HG03159 (cell line): ENCODE measurements at regions not wholly inside any gene's neighbourhood (a gene's known extent, or its start where the extent isn't known, plus 50 kb on each side); places are given as distances from the start of the nearest gene placed in this dataset.
"Not testable (repeated sequence)": the region's sequence is repeated elsewhere in the genome, so short reads cannot be mapped to it uniquely, and the experiment has no call there.

Experiments
- ATAC-seq: cut with Tn5 transposase; IDR thresholded peaks from one replicate; pipeline ENCODE4 v1.9.1; 2021; ENCODE audit warnings: mild to moderate bottlenecking, moderate library complexity; ENCODE audit not compliant: unreplicated experiment

DNA sequence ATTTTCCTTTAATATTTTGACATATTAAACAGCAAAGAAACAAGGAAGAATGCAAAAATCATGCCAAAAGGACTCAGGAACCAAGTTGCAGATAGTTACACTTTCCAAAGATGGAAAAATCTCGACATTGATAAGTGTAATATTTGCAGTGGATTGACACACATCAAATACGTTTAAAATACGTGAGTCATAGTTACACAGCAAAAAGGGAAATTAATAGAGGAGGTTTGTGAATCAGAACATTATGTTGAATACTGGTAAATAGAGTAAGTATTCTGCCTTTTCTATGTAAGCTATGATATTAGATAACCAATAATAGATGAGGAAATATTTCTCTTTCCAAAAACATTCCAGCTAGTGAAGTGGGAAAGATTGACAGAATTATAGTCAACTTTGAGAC lies 1761.3 kb upstream of the IGFBP7 start:
- ATAC-seq = no peak

DNA sequence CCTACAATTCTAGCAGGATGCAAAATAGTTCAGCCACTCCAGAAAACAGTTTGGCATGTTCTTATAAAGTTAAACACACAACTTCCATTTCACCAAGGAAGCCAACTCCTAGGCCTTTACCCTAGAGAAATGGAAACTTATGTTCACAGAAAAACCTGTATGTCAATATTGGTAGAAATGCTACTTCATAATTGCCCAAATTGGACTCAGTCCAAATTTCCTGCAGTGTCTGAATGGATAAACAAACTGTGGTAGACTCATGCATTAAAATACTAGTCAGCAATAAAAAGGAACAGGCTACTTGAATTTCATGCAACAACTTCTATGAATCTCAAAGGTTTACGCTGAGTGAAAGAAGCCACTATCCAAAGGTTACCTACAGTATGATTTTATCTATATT lies 1738.8 kb upstream of the IGFBP7 start:
- no peak for ATAC-seq

DNA sequence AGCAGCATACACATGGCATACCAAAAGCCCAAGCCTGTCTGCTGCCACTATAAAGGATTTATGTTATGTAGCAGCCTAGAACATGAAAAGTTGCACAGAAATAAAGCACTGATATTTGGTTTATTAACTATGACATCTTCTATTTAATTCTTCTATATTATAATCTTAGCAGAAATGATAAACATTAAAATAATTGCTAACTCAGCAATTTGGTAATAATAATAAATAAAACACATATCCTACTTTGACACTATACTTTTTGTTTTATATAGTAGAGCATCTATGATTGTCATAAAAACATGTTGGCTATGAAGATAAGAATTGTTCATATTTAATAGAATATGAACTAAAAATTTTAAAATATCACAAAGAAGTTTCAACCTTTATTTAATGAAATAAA lies 1733.3 kb upstream of the IGFBP7 start:
- no peak for ATAC-seq

DNA sequence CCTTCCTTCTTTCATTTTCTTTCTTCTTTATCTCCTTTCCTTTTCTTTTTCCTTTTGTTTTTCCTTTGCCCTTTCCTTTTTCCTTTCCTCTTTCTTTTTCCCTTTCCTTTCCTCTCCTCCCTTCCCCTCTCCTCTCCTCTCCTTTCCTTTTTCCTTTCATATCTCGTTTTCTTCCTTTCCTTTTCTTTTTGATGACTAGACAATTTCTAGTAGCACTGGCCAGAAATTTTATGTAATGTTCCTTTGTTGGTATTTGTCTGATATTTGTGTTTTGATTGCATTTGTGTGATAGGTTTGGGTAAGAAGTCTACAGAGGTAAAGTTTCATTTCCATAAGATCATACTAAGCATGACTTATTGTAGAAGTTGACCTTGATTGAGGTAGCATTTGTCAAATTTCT lies 1722.9 kb upstream of the IGFBP7 start:
- ATAC-seq = no peak

DNA sequence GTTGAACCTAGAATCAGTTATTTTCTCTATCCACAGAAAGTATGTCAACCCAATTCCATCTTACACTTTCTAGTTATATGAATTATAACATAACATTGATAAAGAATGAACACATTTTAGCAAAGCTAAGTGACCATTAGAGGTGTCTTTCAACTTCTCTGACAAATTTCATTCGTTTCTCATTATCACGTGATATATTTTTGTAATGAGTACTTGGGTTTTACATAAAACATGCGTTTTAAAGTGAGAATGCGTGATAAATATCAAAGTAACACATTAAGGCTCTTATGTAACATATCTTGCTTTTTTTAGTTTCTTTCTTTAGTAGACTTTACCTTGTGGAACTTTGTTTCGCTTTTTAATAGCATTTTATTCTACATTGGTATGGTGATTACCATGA lies 1715.1 kb upstream of the IGFBP7 start:
- ATAC-seq = no peak

DNA sequence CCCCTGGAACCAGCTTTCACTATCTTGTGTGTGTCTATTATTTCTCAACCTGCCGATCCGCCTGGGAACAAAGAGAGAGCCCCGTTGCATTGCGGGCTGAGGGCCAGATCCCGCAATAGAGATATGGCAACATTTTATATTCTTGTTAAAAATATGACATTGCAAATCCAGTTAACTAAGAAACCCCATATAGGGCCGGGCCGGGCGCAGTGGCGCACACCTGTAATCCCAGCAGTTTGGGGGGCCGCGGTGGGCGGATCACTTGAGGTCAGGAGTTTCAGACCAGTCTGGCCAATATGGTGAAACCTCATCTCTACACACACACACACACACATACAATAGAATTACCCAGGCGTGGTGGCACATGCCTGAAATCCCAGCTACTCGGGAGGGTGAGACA lies 1708.4 kb upstream of the IGFBP7 start:
- ATAC-seq = not testable (repeated sequence)

DNA sequence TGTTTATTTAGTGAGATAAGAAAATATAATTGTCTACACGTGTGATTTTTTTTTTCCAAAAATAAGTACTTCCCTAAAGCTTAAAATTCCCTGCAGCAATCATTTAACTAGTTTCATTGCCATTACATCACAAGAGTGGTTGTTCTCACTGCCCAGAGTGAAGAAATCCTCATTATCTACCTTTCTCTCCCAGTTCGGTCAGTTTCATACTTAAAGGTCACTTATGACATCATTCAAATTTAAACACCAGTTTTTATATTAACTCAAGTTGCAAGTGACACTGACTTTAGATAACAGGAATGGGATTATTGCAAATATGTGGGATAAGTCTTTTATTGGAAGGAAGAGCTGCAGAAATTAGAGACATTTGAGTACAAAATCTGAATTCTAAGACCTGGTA lies 1699.8 kb upstream of the IGFBP7 start:
- ATAC-seq = no peak

DNA sequence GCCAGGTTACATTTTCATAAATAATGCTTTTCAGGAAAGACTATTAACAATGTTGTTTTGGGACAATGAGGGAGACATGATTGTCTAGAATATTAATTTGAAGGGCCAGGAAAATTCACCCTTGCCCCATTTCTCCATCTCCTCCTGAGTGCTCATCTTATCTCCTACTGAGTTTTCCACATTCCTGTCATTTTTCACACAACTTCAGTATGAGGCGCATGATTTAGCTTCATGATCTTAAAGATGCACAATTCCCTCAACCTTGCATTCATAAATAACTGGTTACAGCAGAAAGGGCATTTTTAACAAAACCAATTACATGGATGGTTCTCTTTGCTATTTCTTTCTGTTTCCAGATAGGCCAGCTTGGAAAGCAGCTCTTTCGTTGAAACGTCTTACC lies 1699.2 kb upstream of the IGFBP7 start:
- no peak for ATAC-seq

DNA sequence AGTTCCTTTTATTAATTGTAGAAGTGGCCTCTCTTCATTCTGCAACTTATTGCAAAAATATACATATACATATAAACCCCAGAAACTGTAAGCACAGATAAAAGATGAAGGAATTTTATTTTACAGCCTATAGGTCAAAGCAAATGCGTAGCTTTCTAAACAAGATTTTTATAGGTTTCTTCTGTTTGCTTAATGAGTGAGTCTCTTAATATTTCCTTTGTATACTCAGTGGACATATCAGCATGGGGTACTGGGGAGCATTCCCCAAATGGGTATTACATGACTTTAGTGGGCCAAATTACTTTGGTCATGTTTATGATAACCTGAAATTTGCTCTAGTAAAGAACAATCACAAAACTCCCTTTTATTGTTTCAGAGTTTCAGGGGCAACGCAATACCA lies 1698.6 kb upstream of the IGFBP7 start:
- no peak for ATAC-seq

DNA sequence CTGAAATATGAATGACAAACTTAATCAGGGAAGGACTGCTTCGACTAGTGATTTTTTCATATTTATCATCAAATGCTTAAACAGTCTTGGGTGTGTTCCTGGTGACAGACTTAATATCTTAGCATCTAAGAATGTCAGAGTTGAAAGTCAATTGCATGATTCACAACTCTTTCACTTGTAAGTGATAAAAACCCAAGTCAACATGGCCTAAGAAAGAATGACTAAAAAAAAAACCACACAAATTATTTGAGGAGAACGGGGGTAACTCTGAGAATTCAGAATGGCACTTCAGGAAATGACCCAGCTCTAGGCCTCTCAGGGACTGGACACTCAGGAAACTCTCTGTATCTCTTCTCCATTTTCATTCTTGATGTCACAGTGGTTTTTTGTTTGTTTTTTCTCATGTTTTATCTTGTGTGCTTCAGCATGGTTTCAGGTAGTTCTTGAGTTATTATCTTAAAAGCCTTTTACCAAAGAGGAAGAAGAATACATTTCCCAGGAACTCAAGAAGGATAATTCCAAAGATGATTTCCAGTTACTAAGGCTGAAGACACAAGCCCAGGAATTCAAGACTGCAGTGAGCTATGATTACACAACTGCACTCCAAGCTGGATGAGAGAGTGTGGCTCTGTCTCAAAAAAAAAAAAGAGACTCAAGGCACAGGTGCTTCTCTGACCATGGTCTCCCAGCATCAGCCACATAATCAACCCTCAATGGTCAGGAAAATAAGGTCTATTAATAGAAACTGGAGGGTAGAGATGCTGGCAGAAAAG lies 1697.8 kb upstream of the IGFBP7 start:
- ATAC-seq = no peak

DNA sequence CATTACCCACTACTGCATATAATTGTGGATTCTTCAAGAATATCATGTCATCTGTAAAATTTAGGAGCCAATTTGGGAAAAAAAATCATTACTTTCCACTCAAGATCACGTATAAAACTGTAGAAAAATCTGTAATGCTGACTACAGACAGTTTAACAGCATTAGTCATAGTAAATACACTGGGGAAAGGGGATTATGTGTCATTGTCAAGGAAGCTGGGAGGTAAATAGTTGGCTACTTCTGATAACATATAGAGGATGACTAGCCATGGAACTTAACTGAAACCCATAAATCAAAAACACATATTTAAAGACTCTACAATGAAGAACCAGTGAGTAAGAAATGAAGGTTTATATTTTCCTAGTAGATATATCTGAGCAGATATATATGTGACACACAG lies 1666.4 kb upstream of the IGFBP7 start:
- ATAC-seq = no peak

DNA sequence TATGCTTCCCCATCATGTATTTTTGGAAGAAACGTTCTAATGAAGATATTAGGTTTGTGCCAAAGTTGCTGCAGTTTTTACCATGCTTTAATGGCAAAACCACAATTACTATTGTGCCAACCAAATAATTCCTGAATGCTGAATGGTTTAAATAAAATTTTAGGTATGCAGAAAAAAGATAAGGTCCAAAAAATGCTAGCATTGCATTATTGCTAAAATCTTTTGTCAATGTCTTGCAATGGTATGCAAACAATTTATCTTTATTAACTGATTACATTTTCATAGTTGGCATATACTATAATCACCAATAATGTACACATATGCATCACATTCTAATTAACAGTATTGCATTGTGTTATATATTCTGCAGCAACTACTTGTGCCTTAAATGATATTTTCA lies 1657.4 kb upstream of the IGFBP7 start:
- ATAC-seq = no peak

DNA sequence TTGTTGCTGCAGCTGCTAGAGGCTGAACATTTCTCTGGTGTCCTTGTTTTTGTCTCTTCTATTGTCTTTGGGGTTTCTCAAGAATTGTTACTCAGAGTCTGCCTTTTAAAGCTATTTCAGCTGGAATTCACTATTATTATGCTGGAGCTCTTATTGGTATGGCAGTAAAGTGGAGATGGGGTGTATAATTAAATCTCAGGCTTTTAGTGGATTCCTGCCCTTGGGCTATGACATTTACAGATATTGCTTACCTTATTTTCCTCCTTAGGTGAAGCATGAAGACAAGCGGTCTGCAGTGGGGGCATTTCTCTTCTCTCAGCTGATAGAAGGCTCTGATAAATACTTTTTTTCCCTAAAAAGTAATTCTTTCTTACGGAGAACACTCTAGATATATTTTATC lies 1656.6 kb upstream of the IGFBP7 start:
- ATAC-seq = no peak

DNA sequence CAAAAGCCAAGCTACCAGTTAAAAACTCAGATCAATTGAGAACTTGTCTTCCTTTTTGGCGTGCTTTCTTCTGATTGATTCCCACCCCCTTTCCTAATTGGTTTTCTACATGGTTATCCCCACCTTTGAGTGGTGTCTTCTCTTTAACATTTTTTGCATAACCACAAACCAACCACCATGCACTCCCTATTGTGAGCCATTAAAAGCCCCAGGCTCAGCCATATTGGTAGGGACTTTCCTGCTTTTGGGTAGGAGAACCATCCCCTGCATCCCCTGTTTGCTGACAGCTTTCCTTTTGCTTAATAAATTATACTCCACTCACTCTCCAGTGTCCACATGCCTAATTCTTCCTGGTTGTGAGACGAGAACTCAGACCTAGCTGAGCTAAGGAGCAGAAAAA lies 1651.4 kb upstream of the IGFBP7 start:
- ATAC-seq = no peak

DNA sequence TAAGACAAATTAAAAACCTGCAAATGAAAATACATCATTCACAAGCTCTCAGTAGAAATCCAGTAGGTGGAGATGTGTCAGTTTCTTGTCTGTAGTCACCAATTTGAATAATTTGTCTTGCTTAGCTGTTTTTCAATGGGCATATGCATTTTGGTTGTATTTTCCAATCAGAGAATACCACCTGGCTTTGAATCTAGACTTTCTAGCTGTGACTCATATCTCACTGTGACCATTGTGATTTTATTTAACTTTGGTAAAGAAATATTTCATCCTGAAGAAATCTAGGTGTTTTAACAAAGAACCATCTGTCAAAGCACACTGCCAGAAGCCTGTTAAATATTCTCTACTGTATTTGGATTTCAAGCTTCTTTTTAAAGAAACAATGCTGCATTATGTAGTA lies 1650.6 kb upstream of the IGFBP7 start:
- ATAC-seq = no peak

DNA sequence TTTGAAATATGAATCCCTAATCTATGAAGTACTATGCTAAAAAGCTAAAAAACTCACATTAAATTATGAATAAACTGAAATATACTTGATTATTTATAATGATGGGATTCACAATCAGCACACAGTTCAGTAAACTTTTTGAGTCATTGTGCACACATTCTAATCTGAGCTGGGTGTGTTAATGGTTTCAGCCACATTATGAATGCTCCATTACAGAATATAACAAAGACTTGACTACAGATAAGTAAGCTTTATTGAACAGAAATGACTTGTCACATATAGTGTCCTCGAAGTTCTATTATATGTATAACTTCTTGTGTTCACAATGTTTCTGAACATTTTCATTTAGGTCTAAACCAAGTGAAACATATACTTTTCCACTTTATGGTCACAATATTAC lies 1649.9 kb upstream of the IGFBP7 start:
- no peak for ATAC-seq

DNA sequence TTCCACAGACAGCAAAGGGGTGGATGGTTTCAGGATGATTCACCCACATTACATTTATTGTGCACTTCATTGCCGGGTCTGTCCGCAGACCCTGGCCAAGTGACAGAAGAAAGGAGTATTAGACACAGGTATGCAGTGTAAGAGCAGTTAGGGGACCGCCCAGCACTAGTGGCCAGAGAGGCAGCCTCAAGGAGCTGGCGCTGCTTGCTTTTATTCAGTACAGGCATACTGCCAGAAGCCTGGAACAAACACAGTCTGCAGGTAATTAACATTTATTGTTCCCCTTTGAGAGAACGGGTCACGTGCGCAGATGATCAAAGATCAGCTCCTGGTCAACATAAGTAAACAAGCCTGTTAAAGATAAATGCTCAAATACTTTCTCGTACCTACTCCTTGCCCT lies 1639.0 kb upstream of the IGFBP7 start:
- ATAC-seq = no peak

DNA sequence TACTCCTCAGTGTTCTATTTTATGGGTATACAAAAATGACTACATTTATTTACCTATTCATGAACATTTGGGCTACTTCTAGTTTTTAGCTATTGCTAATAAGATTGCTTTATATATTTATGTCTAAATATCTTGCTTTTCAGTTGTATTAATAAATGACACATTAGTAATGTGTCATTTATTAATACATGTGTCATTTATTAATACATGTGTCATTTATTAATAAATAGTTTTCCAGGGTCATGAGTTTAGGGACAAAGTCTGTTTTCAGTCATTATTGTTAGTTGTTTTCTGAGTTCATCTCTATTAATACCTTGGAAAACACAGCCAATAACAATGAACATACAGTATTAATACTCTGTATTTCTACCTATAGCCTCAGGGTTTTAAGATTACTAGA lies 1630.7 kb upstream of the IGFBP7 start:
- no peak for ATAC-seq

DNA sequence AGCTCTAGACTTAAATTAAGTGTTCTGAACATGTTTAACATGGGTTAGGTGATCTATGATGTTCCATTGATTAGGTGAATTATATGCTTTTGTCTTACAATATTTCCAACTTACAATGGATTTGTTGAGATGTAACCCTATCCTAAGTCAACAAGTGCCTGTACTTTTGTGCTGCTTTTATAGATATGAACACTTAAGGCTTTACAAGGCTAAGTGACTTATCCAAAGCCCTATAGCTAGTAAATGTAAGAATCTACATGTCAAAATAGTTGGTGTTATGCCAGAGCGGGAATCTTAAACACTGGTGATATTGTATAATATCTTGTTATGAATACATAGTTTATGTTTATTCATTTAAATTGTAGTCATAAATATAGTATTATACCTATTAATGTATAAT lies 1629.1 kb upstream of the IGFBP7 start:
- no peak for ATAC-seq

DNA sequence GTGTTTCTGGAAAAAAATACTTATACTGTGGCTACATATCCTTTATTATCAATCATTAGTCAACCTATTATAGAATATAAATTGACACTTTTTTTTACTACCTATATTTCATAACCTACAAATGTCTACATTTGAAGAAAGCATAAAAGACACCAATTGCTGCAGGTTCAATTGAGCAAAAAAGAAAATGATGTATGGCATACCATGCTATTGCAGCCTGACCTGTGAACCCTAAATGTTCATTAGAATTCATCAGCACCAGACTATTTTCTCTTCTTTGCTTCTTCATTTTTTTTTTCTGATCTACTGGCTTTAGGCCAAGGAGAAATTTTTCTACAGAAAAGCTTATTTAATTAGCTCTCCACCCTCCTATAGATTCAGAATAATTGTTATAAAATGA lies 1628.2 kb upstream of the IGFBP7 start:
- no peak for ATAC-seq

DNA sequence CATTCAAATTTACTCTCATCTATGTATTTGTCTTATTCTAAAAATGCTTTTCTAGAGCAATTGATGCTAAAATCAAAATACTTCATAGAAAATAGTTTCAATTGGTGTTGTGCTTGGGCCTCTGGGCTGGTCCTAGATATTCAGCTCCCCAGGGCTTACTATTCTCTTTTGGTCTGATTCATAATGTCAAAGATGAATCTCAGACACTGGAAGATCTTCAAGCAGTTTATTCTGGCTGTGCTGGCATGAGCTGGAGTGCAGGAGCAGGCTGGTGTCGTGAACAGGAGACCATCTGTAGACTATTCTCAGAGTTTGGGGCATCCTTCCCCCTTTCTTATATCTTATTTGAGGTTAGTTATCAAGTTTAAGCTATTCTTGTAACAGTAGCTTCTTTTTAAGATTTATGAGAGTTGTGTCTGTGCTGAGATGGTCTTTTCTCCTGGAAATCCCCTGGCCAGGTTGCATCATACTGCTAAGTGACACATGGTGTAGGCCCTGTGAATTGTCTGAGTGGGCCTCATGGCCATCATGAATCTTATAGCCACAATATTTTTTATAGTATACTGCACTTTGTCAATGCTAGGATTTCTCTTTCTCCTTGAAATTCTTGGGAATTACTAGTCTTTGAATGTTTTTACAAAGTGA lies 1624.0 kb upstream of the IGFBP7 start:
- no peak for ATAC-seq

DNA sequence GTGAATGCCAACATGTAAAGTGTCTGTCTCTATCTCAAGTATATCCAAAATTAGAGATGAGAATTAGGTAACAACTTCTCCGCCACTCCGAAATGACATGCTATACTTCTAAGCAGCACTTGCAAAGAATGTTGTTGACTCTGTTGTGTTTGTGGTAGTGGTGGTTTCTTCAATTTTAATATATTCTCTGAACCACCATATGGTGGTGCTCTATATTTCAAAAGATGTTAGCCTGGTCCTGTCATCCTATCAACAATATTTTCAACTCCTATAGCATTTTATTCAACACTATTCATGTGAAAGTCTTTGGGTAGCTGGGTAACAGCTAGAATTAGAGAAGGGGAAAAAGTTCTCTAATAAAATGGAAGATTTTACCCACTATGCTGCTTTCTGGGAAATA lies 1622.8 kb upstream of the IGFBP7 start:
- ATAC-seq = no peak

DNA sequence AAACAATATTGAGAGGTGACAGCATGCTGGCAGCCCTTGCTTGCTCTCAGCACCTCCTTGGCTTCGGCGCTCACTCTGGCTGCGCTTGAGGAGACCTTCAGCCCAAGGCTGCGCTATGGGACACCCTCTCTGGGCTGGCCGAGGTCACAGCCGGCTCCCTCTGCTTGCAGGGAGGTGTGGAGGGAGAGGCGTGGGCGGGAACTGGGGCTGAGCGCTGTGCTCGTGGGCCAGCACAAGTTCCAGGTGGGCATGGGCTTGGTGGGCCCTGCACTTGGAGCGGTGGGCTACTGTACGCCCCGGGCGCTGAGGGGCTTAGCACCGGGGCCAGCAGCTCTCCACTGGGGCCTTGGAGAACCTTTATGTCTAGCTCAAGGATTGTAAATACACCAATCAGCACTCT lies 1613.8 kb upstream of the IGFBP7 start:
- ATAC-seq = no peak
